ENCODE measurements at regions not wholly inside any gene's neighbourhood (a gene's known extent, or its start where the extent isn't known, plus 50 kb on each side); places are given as distances from the start of the nearest gene placed in this dataset.

DNA sequence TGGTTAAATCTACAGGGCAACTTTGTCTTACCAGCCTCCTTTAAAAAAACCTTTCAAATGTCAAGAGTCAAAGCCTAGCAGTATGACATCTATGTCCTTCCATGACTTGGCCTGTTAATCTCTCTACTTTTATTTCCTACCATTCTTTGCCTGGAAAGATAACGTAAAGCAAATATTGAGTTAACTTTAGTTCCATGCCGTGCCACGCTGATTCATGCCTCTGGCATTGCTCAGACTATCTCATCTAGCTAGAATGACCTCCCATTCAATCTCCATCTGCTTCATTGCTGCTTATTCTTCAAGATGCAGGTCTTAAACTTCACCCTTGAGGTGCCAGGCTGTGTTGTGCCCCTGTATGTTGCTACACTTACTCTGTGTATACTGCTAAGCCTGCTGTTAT is 729.8 kb downstream of the EFNA5 start:
- Histone ChIP-seq H3K36me3 (no peaks in the 10 kb centered on the region), H3K27me3 (no peaks in the 10 kb centered on the region), H3K27ac (no peak overlapping the region), H3K4me1 (no peaks in the 10 kb centered on the region), H3K9me3 (no peaks in the 10 kb centered on the region), H3K4me3 (no peak overlapping the region)
- no peak for DNase-seq
- no peak for ATAC-seq (ENCODE audit: low FRiP score in 2 of 2)
- TF ChIP-seq POLR2A (IDR thresholded peaks at IDR 0.05), result no peak
- TF ChIP-seq EP300 (IDR thresholded peaks at IDR 0.05), result no peak
- TF ChIP-seq, protein P1, sequence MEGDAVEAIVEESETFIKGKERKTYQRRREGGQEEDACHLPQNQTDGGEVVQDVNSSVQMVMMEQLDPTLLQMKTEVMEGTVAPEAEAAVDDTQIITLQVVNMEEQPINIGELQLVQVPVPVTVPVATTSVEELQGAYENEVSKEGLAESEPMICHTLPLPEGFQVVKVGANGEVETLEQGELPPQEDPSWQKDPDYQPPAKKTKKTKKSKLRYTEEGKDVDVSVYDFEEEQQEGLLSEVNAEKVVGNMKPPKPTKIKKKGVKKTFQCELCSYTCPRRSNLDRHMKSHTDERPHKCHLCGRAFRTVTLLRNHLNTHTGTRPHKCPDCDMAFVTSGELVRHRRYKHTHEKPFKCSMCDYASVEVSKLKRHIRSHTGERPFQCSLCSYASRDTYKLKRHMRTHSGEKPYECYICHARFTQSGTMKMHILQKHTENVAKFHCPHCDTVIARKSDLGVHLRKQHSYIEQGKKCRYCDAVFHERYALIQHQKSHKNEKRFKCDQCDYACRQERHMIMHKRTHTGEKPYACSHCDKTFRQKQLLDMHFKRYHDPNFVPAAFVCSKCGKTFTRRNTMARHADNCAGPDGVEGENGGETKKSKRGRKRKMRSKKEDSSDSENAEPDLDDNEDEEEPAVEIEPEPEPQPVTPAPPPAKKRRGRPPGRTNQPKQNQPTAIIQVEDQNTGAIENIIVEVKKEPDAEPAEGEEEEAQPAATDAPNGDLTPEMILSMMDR (IDR thresholded peaks at IDR 0.05), result no peak
- no peak for TF ChIP-seq POLR2AphosphoS5 (IDR thresholded peaks at IDR 0.05)
- 70 to 72% methylated on average over 3 of the region's 3 CpGs for WGBS, 2 donors

DNA sequence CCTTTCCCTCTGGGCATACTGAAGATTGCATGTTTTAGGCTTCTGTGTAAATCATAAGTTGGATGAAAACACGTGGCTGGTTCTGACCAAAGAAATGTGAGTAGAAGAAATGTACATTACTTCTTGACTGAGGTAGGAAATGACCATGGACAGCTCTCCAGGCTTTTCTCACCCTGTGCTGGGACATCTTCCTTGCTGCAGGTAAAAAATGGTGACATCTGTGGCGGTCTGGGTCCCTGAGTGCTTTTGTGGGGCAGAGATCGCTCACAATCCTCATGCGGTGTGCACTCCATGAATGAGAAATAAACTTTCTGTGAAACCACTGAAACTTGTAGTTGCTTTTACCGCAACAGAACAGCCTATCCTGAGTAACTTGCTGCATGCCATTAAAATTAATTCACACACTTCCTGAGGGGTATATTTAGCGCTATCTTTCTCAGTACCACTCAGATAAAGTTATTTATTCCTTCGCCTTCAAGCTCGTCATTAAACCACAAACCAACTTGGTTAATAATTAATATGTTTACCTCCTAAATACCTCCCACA is 730.4 kb downstream of the EFNA5 start:
- ATAC-seq (ENCODE audit: low FRiP score in 2 of 2) (no peak), DNase-seq (no peak)
- no peaks in the 10 kb centered on the region for H3K4me1 ChIP-seq
- 89 to 90% methylated on average over 8 of the region's 8 CpGs for WGBS, 2 donors
- TF ChIP-seq POLR2AphosphoS5 (IDR thresholded peaks at IDR 0.05) (no peak), EP300 (IDR thresholded peaks at IDR 0.05) (no peak), POLR2A (IDR thresholded peaks at IDR 0.05) (no peak)
- TF ChIP-seq, protein P1 (IDR thresholded peaks at IDR 0.05), result no peak
- H3K9me3 ChIP-seq, result no peaks in the 10 kb centered on the region
- no peak overlapping the region for H3K27ac ChIP-seq
- no peaks in the 10 kb centered on the region for H3K27me3 ChIP-seq
- no peak overlapping the region for H3K4me3 ChIP-seq
- H3K36me3 ChIP-seq, result no peaks in the 10 kb centered on the region

DNA sequence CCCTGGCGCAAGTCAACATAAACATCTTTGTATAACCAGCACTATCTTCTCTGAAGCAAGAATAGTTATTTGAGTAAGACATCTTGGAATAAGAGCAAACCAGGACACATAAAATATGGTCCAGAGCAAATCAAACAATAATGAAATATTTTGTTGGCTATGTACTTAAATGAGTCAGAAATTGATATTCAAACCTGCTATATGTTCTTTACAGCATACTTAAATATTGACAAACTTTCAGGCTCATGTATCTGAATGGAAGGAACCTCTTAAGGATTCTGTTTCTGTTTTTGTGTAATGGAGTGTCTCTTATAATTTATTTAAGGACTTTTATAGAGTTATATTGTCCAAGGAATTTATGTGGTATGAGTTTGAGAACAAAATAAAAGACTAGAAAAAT is 747.3 kb downstream of the EFNA5 start:
- H3K4me1 ChIP-seq, result no peaks in the 10 kb centered on the region
- WGBS, 2 donors, result 92 to 96% methylated on average over 1 of the region's 1 CpG
- H3K9me3 ChIP-seq, result peaks cover 0 to 5% (median 0%) of the 10 kb centered on the region in 4 donors
- H3K4me3 ChIP-seq, result no peak overlapping the region
- H3K36me3 ChIP-seq, result no peaks in the 10 kb centered on the region
- H3K27me3 ChIP-seq, result no peaks in the 10 kb centered on the region
- TF ChIP-seq, protein P1 (IDR thresholded peaks at IDR 0.05), result no peak
- no peak for TF ChIP-seq POLR2A (IDR thresholded peaks at IDR 0.05)
- DNase-seq (no peak), ATAC-seq (ENCODE audit: low FRiP score in 2 of 2) (no peak)
- no peak overlapping the region for H3K27ac ChIP-seq

DNA sequence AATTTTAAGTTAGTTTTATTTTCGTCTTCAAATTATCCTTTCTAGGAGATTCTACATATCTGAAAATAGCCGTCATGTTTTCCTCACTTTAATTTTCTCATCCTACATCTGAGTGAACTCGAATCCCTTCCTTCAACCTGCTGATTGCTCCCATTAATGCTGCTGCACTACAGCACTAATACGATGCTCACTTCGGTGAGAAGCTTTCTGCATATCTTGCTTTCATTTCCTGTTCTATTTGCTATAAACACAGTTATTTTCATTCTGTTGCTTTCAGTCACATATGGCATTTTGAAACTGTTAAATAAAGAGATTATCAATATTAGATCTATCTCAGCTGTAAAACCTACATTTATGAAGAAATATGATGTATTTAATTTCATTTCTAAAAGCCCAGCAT is 749.2 kb downstream of the EFNA5 start:
- DNase-seq (no peak), ATAC-seq (ENCODE audit: low FRiP score in 2 of 2) (no peak)
- no peaks in the 10 kb centered on the region for H3K27me3 ChIP-seq
- H3K9me3 ChIP-seq, result no peaks in the 10 kb centered on the region
- no peak overlapping the region for H3K27ac ChIP-seq
- H3K4me1 ChIP-seq, result no peaks in the 10 kb centered on the region
- 84 to 86% methylated on average over 5 of the region's 5 CpGs for WGBS, 2 donors
- H3K4me3 ChIP-seq, result no peak overlapping the region
- H3K36me3 ChIP-seq, result no peaks in the 10 kb centered on the region
- TF ChIP-seq, protein P1 (IDR thresholded peaks at IDR 0.05), result no peak
- TF ChIP-seq EP300 (IDR thresholded peaks at IDR 0.05), result no peak
- TF ChIP-seq POLR2A (IDR thresholded peaks at IDR 0.05), result no peak
- no peak for TF ChIP-seq POLR2AphosphoS5 (IDR thresholded peaks at IDR 0.05)

DNA sequence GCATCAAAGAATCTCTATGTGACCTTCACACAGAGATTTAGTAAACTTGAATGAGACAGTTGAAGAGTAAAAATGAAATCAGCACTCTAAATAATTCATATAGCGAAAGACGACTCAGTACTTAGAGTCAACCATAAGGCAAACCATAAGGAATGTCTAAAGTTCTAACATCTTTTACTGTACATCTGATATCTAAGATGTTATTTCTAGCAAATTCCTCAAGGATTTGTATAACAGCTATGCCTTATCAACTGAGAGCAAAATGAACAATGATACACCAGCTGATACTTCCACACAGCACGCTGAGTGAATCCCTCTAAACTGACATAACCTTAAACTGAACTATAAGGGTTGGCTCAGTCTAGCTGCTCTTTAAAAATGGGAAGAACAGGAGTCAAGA is 760.3 kb downstream of the EFNA5 start:
- H3K27me3 ChIP-seq, result no peaks in the 10 kb centered on the region

More for the DNA sequence above, 760.3 kb downstream of the EFNA5 start:
- H3K27ac ChIP-seq, result no peak overlapping the region
- no peaks in the 10 kb centered on the region for H3K9me3 ChIP-seq
- no peak overlapping the region for H3K4me3 ChIP-seq
- no peaks in the 10 kb centered on the region for H3K4me1 ChIP-seq
- WGBS, 2 donors, result 89 to 93% methylated on average over 3 of the region's 3 CpGs
- no peak for ATAC-seq (ENCODE audit: low FRiP score in 2 of 2)
- TF ChIP-seq POLR2AphosphoS5 (IDR thresholded peaks at IDR 0.05) (no peak), EP300 (IDR thresholded peaks at IDR 0.05) (no peak), POLR2A (IDR thresholded peaks at IDR 0.05) (no peak)
- TF ChIP-seq, protein P1 (IDR thresholded peaks at IDR 0.05), result no peak
- no peak for DNase-seq
- no peaks in the 10 kb centered on the region for H3K36me3 ChIP-seq
